ENCODE measurements at regions not wholly inside any gene's neighbourhood (a gene's known extent, or its start where the extent isn't known, plus 50 kb on each side); places are given as distances from the start of the nearest gene placed in this dataset.

DNA sequence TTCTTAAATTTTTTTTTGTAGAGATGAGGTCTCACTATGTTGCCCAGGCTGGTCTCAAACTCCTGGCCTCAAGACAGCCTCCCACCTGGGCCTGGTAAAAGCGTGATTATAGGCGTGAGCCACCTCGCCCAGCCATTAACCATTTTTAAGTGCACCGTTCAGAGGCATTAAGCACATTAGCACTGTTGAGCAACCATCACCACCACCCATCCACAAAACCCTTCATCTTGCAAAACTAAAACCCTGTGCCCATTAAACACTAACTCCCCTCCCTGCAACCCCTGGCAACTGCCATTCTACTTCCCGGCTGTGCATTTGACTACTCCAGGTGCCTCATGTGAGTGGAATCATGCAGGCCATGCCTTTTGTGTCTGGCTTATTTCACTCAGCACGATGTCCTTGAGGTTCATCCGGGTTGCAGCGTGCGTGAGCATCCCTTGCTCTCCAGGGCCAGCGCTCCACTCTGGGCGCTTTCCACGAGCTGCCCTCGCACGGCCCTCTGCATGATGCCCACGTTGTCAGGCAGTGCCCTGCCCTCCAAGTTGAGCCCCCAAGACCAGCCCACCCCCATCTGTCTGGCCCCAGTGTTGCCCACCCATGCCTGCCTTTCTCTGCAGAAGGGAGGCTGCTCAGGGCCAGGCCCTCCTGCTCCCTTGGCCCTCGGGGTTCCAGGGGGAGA, 63.0 kb upstream of the GLI2 start:
- FAIRE-seq (no peak), DNase-seq (ENCODE audit: extremely low read depth in 1 of 4, low spot score in 3 of 4) (no peak), ATAC-seq (no peak)
- no peaks in the 10 kb centered on the region for H3K9me1 ChIP-seq (ENCODE audit: control insufficient read depth, insufficient read depth, low read length)
- no peak overlapping the region for H2AFZ ChIP-seq (ENCODE audit: low read depth, low read length)
- no peak overlapping the region for H3K27ac ChIP-seq (ENCODE audit: extremely low read depth, low read depth, low read length)
- CTCF ChIA-PET (ENCODE audit: low intra/inter-chr PET ratio): no interaction called here
- H3K27me3 ChIP-seq (ENCODE audit: control insufficient read depth in 2 of 2, insufficient read depth in 2 of 2, low read length in 2 of 2): peaks cover 4 to 55% of the 10 kb centered on the region in 2 experiments; a peak in 4 of 5 replicates
- peaks cover 0 to 12% of the 10 kb centered on the region in 2 experiments; a peak in 2 of 5 replicates for H3K4me1 ChIP-seq (replicated peaks in 1 of 2; ENCODE audit: control insufficient read depth in 2 of 2, insufficient read depth in 2 of 2, low read length in 2 of 2)
- H4K20me1 ChIP-seq (replicated peaks; ENCODE audit: control insufficient read depth, insufficient read depth, low read length): peaks cover 3% of the 10 kb centered on the region
- H3K4me2 ChIP-seq (ENCODE audit: insufficient read depth, low read length): no peak overlapping the region
- TF ChIP-seq TARDBP (IDR thresholded peaks at IDR 0.05) (no peak), ZNF76 (CRISPR knock-in tag; IDR thresholded peaks at IDR 0.05; ENCODE audit: borderline replicate concordance) (no peak), ZNF507 (tag; conservative IDR thresholded peaks at IDR 0.05) (no peak), ZNF431 (CRISPR knock-in tag; IDR thresholded peaks at IDR 0.05) (no peak), HNRNPH1 (optimal IDR thresholded peaks at IDR 0.05; ENCODE audit: low read depth, low read length) (no peak), PREB (CRISPR knock-in tag; IDR thresholded peaks at IDR 0.05) (no peak), CBX3 (IDR thresholded peaks at IDR 0.05; ENCODE audit: borderline replicate concordance in 1 of 2, low read length in 2 of 2) (no peak), E2F3 (CRISPR knock-in tag; IDR thresholded peaks at IDR 0.05) (no peak), TCF3 (CRISPR knock-in tag; IDR thresholded peaks at IDR 0.05) (no peak), DACH1 (IDR thresholded peaks at IDR 0.05; ENCODE audit: partially characterized antibody) (no peak), SMARCA4 (IDR thresholded peaks at IDR 0.05) (no peak), ZC3H11A (IDR thresholded peaks at IDR 0.05; ENCODE audit: low read depth, low read length) (no peak), E2F5 (CRISPR knock-in tag; IDR thresholded peaks at IDR 0.05) (no peak), POLR2H (tag; IDR thresholded peaks at IDR 0.05; ENCODE audit: low read depth) (no peak), IRF2 (CRISPR knock-in tag; IDR thresholded peaks at IDR 0.05) (no peak), E2F4 (CRISPR knock-in tag; IDR thresholded peaks at IDR 0.05; ENCODE audit: low read depth) (no peak), ARID1B (IDR thresholded peaks at IDR 0.05) (no peak)
- H3K36me3 ChIP-seq (ENCODE audit: control insufficient read depth, insufficient read depth, low read length): no peaks in the 10 kb centered on the region
- H3K9me3 ChIP-seq (replicated peaks; ENCODE audit: control insufficient read depth, insufficient read depth, low read depth, low read length): no peaks in the 10 kb centered on the region
- intact Hi-C loops (cut with micrococcal nuclease): loop anchor here (10.0 kb wide), 1 partner anchor 358 kb away; no protein-coding TSS in a partner anchor
- H3K79me2 ChIP-seq (ENCODE audit: control insufficient read depth, insufficient read depth, low read length): no peaks in the 10 kb centered on the region
- in situ Hi-C loops (cut with MboI): loop anchor here (10.0 kb wide), 1 partner anchor 328 kb away; the partner anchor contains the start of gene INHBB
- under 1% methylated on average over 16 of the region's 16 CpGs for WGBS (ENCODE audit: insufficient coverage, low coverage, missing lambda C conversion rate)
- POLR2A ChIA-PET: no interaction called here
- H3K9ac ChIP-seq (ENCODE audit: insufficient read depth in 1 of 2, low read depth in 2 of 2, low read length in 2 of 2): no peak overlapping the region
- no peak overlapping the region for H3K4me3 ChIP-seq
- BruUV-seq (replicated peaks): no TSS peak
